NCI-H2171 (cell line): ENCODE measurements at regions not wholly inside any gene's neighbourhood (a gene's known extent, or its start where the extent isn't known, plus 50 kb on each side); places are given as distances from the start of the nearest gene placed in this dataset.
"Not testable (repeated sequence)": the region's sequence is repeated elsewhere in the genome, so short reads cannot be mapped to it uniquely, and the experiment has no call there.

Experiments
- DNase-seq: peaks from one replicate; lab custom pipeline; 2025; lab: John Stamatoyannopoulos, UW

GRCh38 chr11:87970762-87971161 lies 204.5 kb downstream of the RAB38 start:
- no peak for DNase-seq

- DNase-seq: no peak
Observed at GRCh38 chr11:87967459-87967858, 207.8 kb downstream of the RAB38 start.

GRCh38 chr11:87966694-87967093 lies 208.5 kb downstream of the RAB38 start:
- no peak for DNase-seq

GRCh38 chr11:87966216-87966615 lies 209.0 kb downstream of the RAB38 start:
- DNase-seq: no peak

- no peak for DNase-seq
Observed at GRCh38 chr11:87961606-87962005, 213.6 kb downstream of the RAB38 start.

- no peak for DNase-seq
Observed at GRCh38 chr11:87957961-87958360, 217.3 kb downstream of the RAB38 start.

GRCh38 chr11:87954476-87954875 lies 220.8 kb downstream of the RAB38 start:
- DNase-seq: no peak

GRCh38 chr11:87942786-87943185 lies 232.5 kb downstream of the RAB38 start:
- no peak for DNase-seq

- no peak for DNase-seq
Observed at GRCh38 chr11:87934182-87934581, 241.1 kb downstream of the RAB38 start.

- DNase-seq: no peak
Observed at GRCh38 chr11:87926250-87926970, 248.8 kb downstream of the RAB38 start.

- no peak for DNase-seq
Observed at GRCh38 chr11:87924125-87924524, 251.1 kb downstream of the RAB38 start.

- no peak for DNase-seq
Observed at GRCh38 chr11:87917111-87917510, 258.1 kb downstream of the RAB38 start.

GRCh38 chr11:87909178-87909577 lies 266.1 kb downstream of the RAB38 start:
- DNase-seq: no peak

- DNase-seq: no peak
Observed at GRCh38 chr11:87908086-87908485, 267.2 kb downstream of the RAB38 start.

GRCh38 chr11:87903345-87903744 lies 271.9 kb downstream of the RAB38 start:
- DNase-seq: no peak

GRCh38 chr11:87901341-87901740 lies 273.9 kb downstream of the RAB38 start:
- no peak for DNase-seq

GRCh38 chr11:87897921-87898320 lies 277.3 kb downstream of the RAB38 start:
- DNase-seq: no peak

- no peak for DNase-seq
Observed at GRCh38 chr11:87897071-87897470, 278.2 kb downstream of the RAB38 start.

- DNase-seq: no peak
Observed at GRCh38 chr11:87894961-87895360, 280.3 kb downstream of the RAB38 start.

- DNase-seq: no peak
Observed at GRCh38 chr11:87892291-87892690, 283.0 kb downstream of the RAB38 start.

- DNase-seq: no peak
Observed at GRCh38 chr11:87889126-87889525, 286.1 kb downstream of the RAB38 start.

GRCh38 chr11:87885084-87885483 lies 290.2 kb downstream of the RAB38 start:
- not testable (repeated sequence) for DNase-seq

- DNase-seq: no peak
Observed at GRCh38 chr11:87879118-87879517, 296.1 kb downstream of the RAB38 start.

GRCh38 chr11:87878373-87878825 lies 296.8 kb downstream of the RAB38 start:
- no peak for DNase-seq
